ENCODE measurements at regions not wholly inside any gene's neighbourhood (a gene's known extent, or its start where the extent isn't known, plus 50 kb on each side); places are given as distances from the start of the nearest gene placed in this dataset.
"Not testable (repeated sequence)": the region's sequence is repeated elsewhere in the genome, so short reads cannot be mapped to it uniquely, and the experiment has no call there.

GRCh38 chr19:28326746-28327145 lies 886.2 kb downstream of the UQCRFS1 start:
- DNase-seq (ENCODE audit: low spot score) = no peak

- DNase-seq (ENCODE audit: low spot score) = no peak
Observed at GRCh38 chr19:28324275-28325060, 888.5 kb downstream of the UQCRFS1 start.

GRCh38 chr19:28322945-28323344 lies 890.0 kb downstream of the UQCRFS1 start:
- DNase-seq (ENCODE audit: low spot score) = no peak

- no peak for DNase-seq (ENCODE audit: low spot score)
Observed at GRCh38 chr19:28322491-28322890, 890.5 kb downstream of the UQCRFS1 start.

- DNase-seq (ENCODE audit: low spot score) = no peak
Observed at GRCh38 chr19:28319918-28320317, 893.0 kb downstream of the UQCRFS1 start.

- DNase-seq (ENCODE audit: low spot score) = no peak
Observed at GRCh38 chr19:28319227-28319626, 893.7 kb downstream of the UQCRFS1 start.

GRCh38 chr19:28318469-28319179 lies 894.3 kb downstream of the UQCRFS1 start:
- no peak for DNase-seq (ENCODE audit: low spot score)

- no peak for DNase-seq (ENCODE audit: low spot score)
Observed at GRCh38 chr19:28316464-28316863, 896.5 kb downstream of the UQCRFS1 start.

GRCh38 chr19:28314756-28315155 lies 898.2 kb downstream of the UQCRFS1 start:
- no peak for DNase-seq (ENCODE audit: low spot score)

- no peak for DNase-seq (ENCODE audit: low spot score)
Observed at GRCh38 chr19:28314287-28314686, 898.7 kb downstream of the UQCRFS1 start.

- no peak for DNase-seq (ENCODE audit: low spot score)
Observed at GRCh38 chr19:28313633-28314032, 899.3 kb downstream of the UQCRFS1 start.

GRCh38 chr19:28312269-28312668 lies 900.7 kb downstream of the UQCRFS1 start:
- DNase-seq (ENCODE audit: low spot score) = no peak

GRCh38 chr19:28310829-28311228 lies 902.1 kb downstream of the UQCRFS1 start:
- not testable (repeated sequence) for DNase-seq (ENCODE audit: low spot score)

GRCh38 chr19:28309070-28309469 lies 903.9 kb downstream of the UQCRFS1 start:
- no peak for DNase-seq (ENCODE audit: low spot score)

GRCh38 chr19:28307963-28308362 lies 905.0 kb downstream of the UQCRFS1 start:
- no peak for DNase-seq (ENCODE audit: low spot score)

- DNase-seq (ENCODE audit: low spot score) = no peak
Observed at GRCh38 chr19:28307487-28307886, 905.5 kb downstream of the UQCRFS1 start.

GRCh38 chr19:28305513-28305912 lies 907.4 kb downstream of the UQCRFS1 start:
- DNase-seq (ENCODE audit: low spot score) = no peak

GRCh38 chr19:28303502-28303901 lies 909.4 kb downstream of the UQCRFS1 start:
- no peak for DNase-seq (ENCODE audit: low spot score)

- no peak for DNase-seq (ENCODE audit: low spot score)
Observed at GRCh38 chr19:28301961-28302360, 911.0 kb downstream of the UQCRFS1 start.

- DNase-seq (ENCODE audit: low spot score) = no peak
Observed at GRCh38 chr19:28301463-28301862, 911.5 kb downstream of the UQCRFS1 start.

GRCh38 chr19:28299649-28300048 lies 913.3 kb downstream of the UQCRFS1 start:
- DNase-seq (ENCODE audit: low spot score) = no peak

- no peak for DNase-seq (ENCODE audit: low spot score)
Observed at GRCh38 chr19:28297586-28298157, 915.3 kb downstream of the UQCRFS1 start.

GRCh38 chr19:28297036-28297435 lies 915.9 kb downstream of the UQCRFS1 start:
- DNase-seq (ENCODE audit: low spot score) = no peak

All from putamen (tissue), 1 donor.